Dendritic cell treated with granulocyte-macrophage colony-stimulating factor and Interleukin-4, amounts not matched to agents 40 ng/mL and 50 ng/mL, for 4 days (primary cell): ENCODE measurements at regions not wholly inside any gene's neighbourhood (a gene's known extent, or its start where the extent isn't known, plus 50 kb on each side); places are given as distances from the start of the nearest gene placed in this dataset.
A peak's percentile ranks its signal among the peaks of the same experiment; 100 is the strongest.

Experiments used
- H3K27ac Mint-ChIP-seq: one replicate; pipeline ENCODE4 v1.8.0; 2022; ENCODE audit warnings: mild to moderate bottlenecking, mixed read lengths
- H3K27me3 Mint-ChIP-seq: one replicate; pipeline ENCODE4 v1.8.0; 2022; ENCODE audit warnings: mild to moderate bottlenecking, mixed read lengths
- H3K36me3 Mint-ChIP-seq: one replicate; pipeline ENCODE4 v1.8.0; 2022; ENCODE audit warnings: low read depth, mixed read lengths
- H3K4me1 Mint-ChIP-seq: one replicate; pipeline ENCODE4 v1.8.0; 2022; ENCODE audit warnings: low read depth, mixed read lengths
- H3K4me3 Mint-ChIP-seq: one replicate; pipeline ENCODE4 v1.8.0; 2022; ENCODE audit warnings: mild to moderate bottlenecking, moderate library complexity, mixed read lengths
- H3K9me3 Mint-ChIP-seq: one replicate; pipeline ENCODE4 v1.8.0; 2022; ENCODE audit warnings: mixed read lengths
- intact Hi-C: fragments of 100-400 bp; cut with micrococcal nuclease; formaldehyde crosslinking; loops from one replicate; pipeline ENCODE4 v1.15.0; 2022

DNA sequence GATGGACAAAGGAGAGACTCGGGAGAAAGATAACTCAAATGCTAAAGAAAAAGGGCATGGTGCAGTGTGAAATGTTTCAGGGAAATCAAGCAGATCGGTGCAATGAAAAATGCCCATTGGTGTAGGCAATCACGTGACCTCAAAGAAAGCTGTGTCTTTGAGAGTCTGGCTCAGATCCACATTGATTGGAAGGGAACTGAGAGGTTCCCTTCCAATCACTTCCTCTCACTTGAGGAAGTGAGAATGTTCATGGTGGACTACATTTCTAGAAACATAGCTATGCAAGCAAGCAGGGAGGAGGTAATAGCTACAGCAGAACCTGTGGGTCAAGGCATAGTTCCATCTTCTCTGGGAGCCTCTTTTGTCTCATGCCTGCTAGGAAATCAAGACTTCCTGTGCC, 187.4 kb downstream of the LPIN1 start:
- H3K9me3 Mint-ChIP-seq: peaks cover 18% of the 10 kb centered on the region
- no peaks in the 10 kb centered on the region for H3K36me3 Mint-ChIP-seq
- intact Hi-C loops: no loop called here
- H3K4me3 Mint-ChIP-seq: no peak overlapping the region
- peaks cover 4% of the 10 kb centered on the region for H3K27me3 Mint-ChIP-seq
- H3K27ac Mint-ChIP-seq: peak overlapping the region; percentile 36
- peaks cover 70% of the 10 kb centered on the region for H3K4me1 Mint-ChIP-seq

DNA sequence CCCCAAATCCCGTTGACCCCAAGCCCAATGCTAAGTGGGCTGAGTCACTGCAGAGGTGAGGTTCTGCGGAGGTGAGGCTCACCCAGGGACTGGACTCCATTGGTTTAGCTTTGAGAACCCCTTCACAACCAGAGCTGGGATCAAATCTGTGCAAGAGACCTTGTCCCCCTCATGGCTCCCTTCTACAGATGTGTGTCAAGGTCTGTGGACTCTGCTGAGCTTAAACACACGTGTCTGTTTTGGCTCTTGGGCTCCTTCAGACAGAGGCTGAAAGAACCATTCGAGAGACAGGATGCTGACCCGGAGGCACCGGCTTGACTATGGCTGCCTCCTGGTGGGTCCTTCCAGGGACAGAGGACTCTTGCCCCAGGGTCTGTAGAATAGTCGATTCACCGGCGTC, 190.3 kb downstream of the LPIN1 start:
- Mint-ChIP-seq H3K27me3 (peaks cover 4% of the 10 kb centered on the region), H3K4me1 (peaks cover 44% of the 10 kb centered on the region), H3K36me3 (no peaks in the 10 kb centered on the region), H3K27ac (no peak overlapping the region), H3K4me3 (no peak overlapping the region), H3K9me3 (peaks cover 18% of the 10 kb centered on the region)
- intact Hi-C loops: no loop called here

DNA sequence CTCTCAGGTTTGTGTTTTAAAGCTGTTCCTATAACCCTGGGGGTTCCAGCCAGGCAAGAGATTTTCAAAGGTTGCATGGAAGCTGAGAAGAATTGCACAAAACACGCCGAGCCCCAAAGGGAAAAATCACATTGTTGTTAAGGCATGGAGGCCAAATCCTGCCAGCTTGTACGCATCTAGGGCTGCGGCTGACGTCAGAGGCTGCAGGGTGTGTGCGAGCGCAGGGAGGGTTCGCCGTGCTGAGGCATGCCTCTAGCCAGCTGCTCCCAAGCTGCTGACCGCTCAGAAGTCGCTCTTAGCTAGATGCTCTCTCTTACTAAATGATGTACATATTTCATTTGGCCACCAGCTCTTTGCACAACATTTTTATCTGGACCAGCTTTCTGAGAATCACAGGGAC, 191.8 kb downstream of the LPIN1 start:
- peaks cover 31% of the 10 kb centered on the region for H3K4me1 Mint-ChIP-seq
- intact Hi-C loops: no loop called here
- no peak overlapping the region for H3K4me3 Mint-ChIP-seq
- peaks cover 9% of the 10 kb centered on the region for H3K9me3 Mint-ChIP-seq
- H3K27ac Mint-ChIP-seq: no peak overlapping the region
- peaks cover 4% of the 10 kb centered on the region for H3K27me3 Mint-ChIP-seq
- H3K36me3 Mint-ChIP-seq: no peaks in the 10 kb centered on the region

DNA sequence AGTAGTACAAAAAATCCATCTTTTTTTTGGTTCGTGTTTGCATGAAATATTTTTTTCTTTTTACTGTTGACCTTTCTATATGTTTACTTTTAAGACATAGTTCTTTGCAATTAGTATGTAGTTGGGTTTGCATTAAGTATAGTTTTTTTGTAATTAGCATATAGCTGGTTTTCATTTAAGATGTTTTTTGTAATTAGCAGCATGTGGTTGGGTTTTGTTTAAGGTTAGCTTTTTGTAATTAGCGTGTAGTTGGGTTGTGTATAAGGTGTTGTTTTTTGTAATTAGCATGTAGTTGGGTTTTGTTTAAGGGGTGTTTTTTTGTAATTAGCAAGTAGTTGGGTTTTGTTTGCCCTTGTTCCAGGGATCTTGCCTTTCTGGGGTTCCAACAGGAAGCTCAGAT, 193.1 kb downstream of the LPIN1 start:
- no peaks in the 10 kb centered on the region for H3K36me3 Mint-ChIP-seq
- H3K27ac Mint-ChIP-seq: no peak overlapping the region
- H3K4me3 Mint-ChIP-seq: no peak overlapping the region
- H3K4me1 Mint-ChIP-seq: peaks cover 29% of the 10 kb centered on the region
- peaks cover 4% of the 10 kb centered on the region for H3K27me3 Mint-ChIP-seq
- no peaks in the 10 kb centered on the region for H3K9me3 Mint-ChIP-seq
- intact Hi-C loops: no loop called here

DNA sequence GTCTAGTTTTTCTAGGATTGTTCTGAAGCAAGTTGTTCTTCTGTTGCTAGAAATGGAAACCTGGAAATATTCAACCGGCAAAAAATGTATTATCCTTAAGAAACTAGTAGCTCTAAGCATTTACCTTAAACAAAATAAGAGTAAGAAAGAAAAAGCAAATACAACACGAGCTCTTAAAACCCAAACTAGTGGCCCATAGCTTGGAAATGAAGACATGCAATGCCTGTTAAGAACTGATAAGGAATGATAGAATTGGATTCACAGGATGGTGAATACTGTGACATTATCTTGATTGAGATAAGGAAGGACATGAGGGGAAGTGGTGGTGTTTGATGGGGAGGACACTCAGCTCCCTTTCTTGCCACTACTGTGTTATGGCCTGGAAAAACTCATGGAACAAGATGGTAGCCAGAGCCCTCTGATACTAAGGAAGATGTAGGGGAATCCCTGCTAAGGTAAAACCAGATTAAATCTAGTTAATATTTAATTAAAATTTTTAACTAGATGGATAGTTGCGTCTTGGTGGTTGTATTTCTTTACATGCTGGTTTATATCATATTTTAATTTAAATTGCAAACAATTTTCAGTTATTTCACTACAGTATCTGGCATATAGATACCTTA, 193.8 kb downstream of the LPIN1 start:
- intact Hi-C loops: no loop called here
- H3K36me3 Mint-ChIP-seq: no peaks in the 10 kb centered on the region
- no peak overlapping the region for H3K27ac Mint-ChIP-seq
- no peaks in the 10 kb centered on the region for H3K9me3 Mint-ChIP-seq
- peaks cover 28% of the 10 kb centered on the region for H3K4me1 Mint-ChIP-seq
- H3K4me3 Mint-ChIP-seq: no peak overlapping the region
- peaks cover 4% of the 10 kb centered on the region for H3K27me3 Mint-ChIP-seq

DNA sequence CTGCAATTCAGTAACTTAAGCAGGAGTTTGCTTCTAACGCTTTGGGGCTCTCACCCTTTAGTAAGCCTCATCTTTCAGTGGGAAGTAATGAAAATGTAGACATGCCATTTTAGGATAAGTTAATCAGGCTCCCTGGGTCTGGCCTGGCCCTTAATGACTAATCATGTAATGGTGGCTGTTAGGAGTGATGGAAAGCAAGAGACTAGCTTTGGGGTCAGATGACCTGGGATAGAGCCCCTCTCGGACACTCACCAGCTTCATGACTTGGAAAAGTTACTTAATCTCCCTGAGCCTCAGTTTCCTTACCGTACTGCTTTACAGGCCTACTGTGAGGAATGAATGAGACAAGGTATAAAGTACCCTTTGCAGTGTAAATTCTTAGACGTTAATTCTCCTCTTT, 194.4 kb downstream of the LPIN1 start:
- Mint-ChIP-seq H3K9me3 (no peaks in the 10 kb centered on the region), H3K4me1 (peaks cover 32% of the 10 kb centered on the region), H3K27ac (no peak overlapping the region), H3K36me3 (no peaks in the 10 kb centered on the region), H3K4me3 (no peak overlapping the region), H3K27me3 (peaks cover 4% of the 10 kb centered on the region)
- intact Hi-C loops: no loop called here

DNA sequence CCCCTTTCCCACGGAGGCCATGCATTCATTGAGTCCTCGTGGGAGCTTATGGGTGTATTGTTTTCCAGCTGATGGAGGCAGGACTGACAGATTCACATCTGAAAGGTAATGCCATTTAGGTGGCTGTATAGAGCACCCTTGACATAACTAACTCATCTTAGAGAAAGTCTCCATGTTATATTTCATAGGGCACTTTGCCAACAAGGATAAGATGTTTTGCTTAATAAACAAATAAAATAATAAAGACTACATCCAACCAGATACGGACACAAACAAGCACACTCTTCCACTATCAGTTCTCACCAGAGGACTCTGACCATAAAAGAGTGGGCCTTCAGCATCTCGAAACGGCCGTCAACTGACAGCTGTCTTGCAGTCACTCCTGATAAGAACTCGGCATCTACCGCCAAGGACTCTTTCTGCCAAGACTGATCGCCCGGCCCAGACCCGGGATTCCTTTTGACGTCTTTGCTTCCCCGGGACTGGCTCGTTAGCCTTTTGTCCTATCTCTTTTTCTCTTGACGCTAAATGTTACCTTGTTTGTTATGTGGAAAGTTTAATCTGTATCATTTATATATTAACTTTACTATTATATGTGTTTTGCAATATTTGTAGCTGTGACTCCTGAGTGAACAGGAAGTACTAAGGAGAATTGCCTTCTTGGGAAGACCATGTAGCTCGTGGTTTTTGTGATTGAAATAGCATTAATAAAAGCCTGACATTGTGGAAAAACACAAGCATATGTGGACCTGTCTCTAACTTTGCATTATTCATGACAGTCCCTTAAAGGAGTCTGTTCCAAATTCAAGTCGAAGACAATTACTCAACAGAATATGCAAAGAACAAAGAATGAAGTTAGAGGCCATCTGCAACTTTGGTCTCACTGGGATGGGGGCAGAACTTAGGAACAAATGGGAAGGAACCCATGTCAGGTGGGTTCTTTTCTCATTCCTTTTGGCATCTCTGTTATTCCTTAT, 195.1 kb downstream of the LPIN1 start:
- intact Hi-C loops: no loop called here
- Mint-ChIP-seq H3K9me3 (no peaks in the 10 kb centered on the region), H3K36me3 (no peaks in the 10 kb centered on the region), H3K4me1 (peaks cover 32% of the 10 kb centered on the region), H3K27me3 (peaks cover 2% of the 10 kb centered on the region), H3K27ac (no peak overlapping the region), H3K4me3 (no peak overlapping the region)

DNA sequence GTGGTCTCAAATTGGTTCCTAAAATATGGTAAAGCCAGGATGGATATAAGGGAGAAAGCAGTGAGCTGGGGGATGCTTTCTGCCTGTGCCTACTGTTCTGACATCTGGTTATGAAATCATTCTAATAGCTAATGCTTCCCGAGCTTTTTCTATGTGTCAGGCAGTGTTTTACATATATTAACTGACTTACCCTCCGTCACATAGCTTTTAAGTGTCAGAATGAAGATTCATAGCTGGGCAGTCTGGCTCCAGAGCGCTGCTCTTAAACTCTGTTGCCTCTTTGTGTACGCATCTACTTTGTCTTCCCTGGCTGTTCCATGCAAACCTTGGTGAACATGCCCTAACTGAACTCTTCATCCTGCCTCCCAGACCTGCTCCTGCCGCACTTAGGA, 195.7 kb downstream of the LPIN1 start:
- peaks cover 4% of the 10 kb centered on the region for H3K9me3 Mint-ChIP-seq
- H3K27me3 Mint-ChIP-seq: no peaks in the 10 kb centered on the region
- H3K4me3 Mint-ChIP-seq: no peak overlapping the region
- peaks cover 33% of the 10 kb centered on the region for H3K4me1 Mint-ChIP-seq
- no peak overlapping the region for H3K27ac Mint-ChIP-seq
- intact Hi-C loops: no loop called here
- H3K36me3 Mint-ChIP-seq: no peaks in the 10 kb centered on the region

DNA sequence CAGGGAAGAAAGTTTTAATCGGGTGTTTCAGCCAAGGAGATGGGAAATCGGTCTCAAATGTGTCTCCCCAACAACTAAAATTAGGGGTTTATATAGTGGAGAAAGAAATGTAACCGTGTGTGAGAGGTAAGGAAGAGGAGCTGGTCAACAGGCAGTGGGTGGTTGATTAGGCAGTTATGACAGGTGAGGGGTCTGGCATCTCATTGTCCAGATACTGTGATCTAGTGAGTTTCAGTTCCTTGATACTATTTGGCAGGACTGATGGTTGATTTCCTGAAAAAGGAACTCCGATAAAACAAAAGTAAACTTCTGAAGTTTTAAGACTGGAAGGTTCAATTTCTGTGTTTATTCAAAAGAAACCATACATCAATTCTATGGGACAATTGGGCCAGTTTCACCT, 197.9 kb downstream of the LPIN1 start:
- H3K27me3 Mint-ChIP-seq: no peaks in the 10 kb centered on the region
- H3K9me3 Mint-ChIP-seq: peaks cover 7% of the 10 kb centered on the region
- H3K36me3 Mint-ChIP-seq: no peaks in the 10 kb centered on the region
- intact Hi-C loops: no loop called here
- peaks cover 38% of the 10 kb centered on the region for H3K4me1 Mint-ChIP-seq
- H3K4me3 Mint-ChIP-seq: no peak overlapping the region
- H3K27ac Mint-ChIP-seq: peak overlapping the region; percentile 77

DNA sequence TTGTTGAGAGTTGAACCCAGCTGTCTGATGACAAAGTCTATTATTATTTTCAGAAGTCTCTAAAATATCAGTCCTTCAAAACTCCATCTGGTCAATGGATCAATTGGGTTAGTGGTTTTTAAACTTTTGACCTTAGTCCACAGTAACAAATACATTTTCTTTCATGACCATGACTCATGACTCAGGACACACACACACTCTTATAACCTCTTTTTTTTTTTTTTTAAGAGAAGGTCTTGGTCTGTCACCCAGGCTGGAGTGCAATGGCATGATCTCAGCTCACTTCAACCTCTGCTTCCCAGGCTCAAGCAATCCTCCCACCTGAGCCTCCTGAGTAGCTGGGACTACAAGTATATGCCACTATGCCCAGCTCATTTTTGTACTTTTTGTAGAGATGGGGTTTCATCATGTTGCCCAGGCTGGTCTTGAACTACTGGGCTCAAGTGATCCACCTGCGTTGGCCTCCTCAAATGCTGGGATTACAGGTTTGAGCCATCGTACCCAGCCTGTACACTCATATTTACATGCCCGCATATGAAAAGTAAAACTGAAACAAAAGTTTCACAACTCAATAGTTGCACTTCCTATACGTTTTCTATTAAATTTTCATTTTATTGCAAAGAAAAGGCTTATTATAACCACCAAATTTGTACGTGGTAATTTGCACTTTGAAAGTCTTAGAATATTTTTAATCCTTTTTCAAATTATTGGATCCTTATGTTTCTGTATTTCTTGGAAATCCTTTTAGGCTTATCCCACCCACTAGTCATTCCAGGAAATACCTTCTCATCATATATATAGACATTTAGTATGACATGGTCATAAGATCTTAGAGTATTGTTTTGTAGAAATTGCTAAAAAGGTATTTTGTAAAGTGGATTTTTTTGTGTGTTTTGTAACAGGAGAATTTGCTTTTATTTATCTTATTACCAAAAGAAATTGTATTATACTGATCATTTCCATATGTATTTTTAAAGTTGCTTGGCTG, 199.0 kb downstream of the LPIN1 start:
- H3K27me3 Mint-ChIP-seq: no peaks in the 10 kb centered on the region

DNA sequence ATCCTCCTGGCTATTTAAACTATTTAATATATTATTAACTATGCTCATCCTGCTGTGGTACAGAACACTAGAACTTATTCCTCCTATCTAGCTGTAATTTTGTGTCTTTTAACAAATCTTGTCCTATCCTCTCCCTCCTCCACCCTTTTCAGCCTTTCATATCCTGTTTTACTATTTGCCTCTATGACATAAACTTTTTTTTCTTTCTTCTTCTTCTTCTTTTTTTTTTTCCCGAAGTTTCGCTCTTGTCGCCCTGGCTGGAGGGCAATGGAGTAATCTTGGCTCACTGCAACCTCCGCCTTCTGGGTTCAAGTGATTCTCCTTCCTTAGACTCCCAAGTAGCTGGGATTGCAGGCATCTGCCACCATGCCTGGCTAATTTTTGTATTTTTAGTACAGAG, 201.5 kb downstream of the LPIN1 start:
- Mint-ChIP-seq H3K36me3 (no peaks in the 10 kb centered on the region), H3K4me1 (peaks cover 49% of the 10 kb centered on the region), H3K27ac (peak overlapping the region; percentile 41), H3K4me3 (no peak overlapping the region), H3K27me3 (no peaks in the 10 kb centered on the region), H3K9me3 (peaks cover 7% of the 10 kb centered on the region)
- intact Hi-C loops: no loop called here

More for the DNA sequence above, 199.0 kb downstream of the LPIN1 start:
- no peaks in the 10 kb centered on the region for H3K36me3 Mint-ChIP-seq
- H3K4me1 Mint-ChIP-seq: peaks cover 49% of the 10 kb centered on the region
- peaks cover 7% of the 10 kb centered on the region for H3K9me3 Mint-ChIP-seq
- intact Hi-C loops: no loop called here
- H3K27ac Mint-ChIP-seq: peak overlapping the region; percentile 77
- H3K4me3 Mint-ChIP-seq: peak overlapping the region; percentile 26

DNA sequence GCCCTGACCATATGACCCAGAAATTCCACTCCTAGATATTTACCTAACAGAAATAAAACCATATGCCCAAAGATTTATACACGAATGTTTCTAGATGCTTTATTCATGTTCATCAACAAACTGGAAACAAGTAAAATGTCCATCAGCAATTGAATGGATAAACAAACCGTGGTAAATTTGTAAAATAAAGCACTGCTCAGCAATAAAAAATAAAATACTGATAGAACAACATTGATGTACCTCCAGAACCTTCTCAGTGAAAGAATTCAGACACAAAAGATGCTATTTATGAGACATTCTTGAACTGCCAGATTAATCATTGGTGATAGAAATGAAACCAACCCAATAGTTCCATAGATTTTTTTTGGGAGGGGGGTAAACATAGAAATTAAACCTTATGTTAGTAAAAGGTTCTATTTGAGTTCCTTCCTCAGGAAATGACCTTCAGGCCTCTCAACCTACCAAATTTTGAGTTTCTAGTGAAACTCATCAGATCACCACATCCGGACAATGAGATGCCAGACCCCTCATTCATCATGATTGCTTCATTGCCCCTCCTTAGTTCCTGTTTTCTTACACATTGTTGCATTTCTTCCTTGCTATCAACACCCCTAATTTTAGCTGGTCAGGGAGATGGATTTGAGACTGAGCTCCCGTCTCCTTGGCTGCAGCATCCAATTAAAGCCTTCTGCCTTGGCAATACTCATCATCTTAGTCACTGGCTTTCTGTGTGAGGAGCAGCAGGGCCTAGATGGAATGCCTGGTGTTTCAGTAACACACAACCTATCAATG, 203.5 kb downstream of the LPIN1 start:
- peaks cover 16% of the 10 kb centered on the region for H3K9me3 Mint-ChIP-seq
- H3K36me3 Mint-ChIP-seq: no peaks in the 10 kb centered on the region
- intact Hi-C loops: no loop called here
- no peak overlapping the region for H3K4me3 Mint-ChIP-seq
- H3K27me3 Mint-ChIP-seq: peaks cover 8% of the 10 kb centered on the region
- H3K4me1 Mint-ChIP-seq: peaks cover 43% of the 10 kb centered on the region
- H3K27ac Mint-ChIP-seq: no peak overlapping the region

DNA sequence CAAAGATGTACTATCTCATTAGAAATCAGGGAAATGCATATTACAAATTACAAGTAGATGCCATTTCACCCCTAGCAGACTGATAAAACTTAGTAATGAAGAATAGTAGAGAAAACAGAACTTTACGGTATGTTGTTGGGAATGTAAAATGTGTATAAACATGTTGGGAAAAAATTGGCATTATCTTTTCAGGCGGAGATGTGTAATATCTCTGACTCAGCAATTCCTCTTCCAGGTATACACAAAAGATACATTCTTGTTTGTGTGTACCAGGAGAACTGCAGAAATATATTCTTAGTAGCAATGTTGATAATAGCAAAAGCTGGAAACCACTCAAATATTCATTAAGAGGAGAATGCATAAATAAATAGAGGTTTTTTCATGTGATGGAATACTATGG, 204.5 kb downstream of the LPIN1 start:
- peaks cover 48% of the 10 kb centered on the region for H3K4me1 Mint-ChIP-seq
- H3K27ac Mint-ChIP-seq: no peak overlapping the region
- intact Hi-C loops: no loop called here
- H3K36me3 Mint-ChIP-seq: no peaks in the 10 kb centered on the region
- H3K4me3 Mint-ChIP-seq: no peak overlapping the region
- H3K27me3 Mint-ChIP-seq: peaks cover 16% of the 10 kb centered on the region
- peaks cover 16% of the 10 kb centered on the region for H3K9me3 Mint-ChIP-seq
